ENCODE measurements at regions not wholly inside any gene's neighbourhood (a gene's known extent, or its start where the extent isn't known, plus 50 kb on each side); places are given as distances from the start of the nearest gene placed in this dataset.

- TF ChIP-seq CTCF (IDR thresholded peaks at IDR 0.05) (no peak), TCF7L2 (IDR thresholded peaks at IDR 0.05; ENCODE audit: low read depth, low read length) (no peak), SIN3A (IDR thresholded peaks at IDR 0.05; ENCODE audit: borderline replicate concordance, insufficient read depth, low read depth, low read length) (no peak), REST (IDR thresholded peaks at IDR 0.05; ENCODE audit: insufficient read depth in 1 of 2, low read depth in 2 of 2, low read length in 1 of 2) (no peak), POLR2AphosphoS5 (IDR thresholded peaks at IDR 0.05; ENCODE audit: low read depth, low read length) (no peak)
These were observed 62.9 kb upstream of the FAM110C start for GRCh38 chr2:108920-109809.
